GM12892 (cell line): ENCODE measurements at regions not wholly inside any gene's neighbourhood (a gene's known extent, or its start where the extent isn't known, plus 50 kb on each side); places are given as distances from the start of the nearest gene placed in this dataset.

Source experiments
- DNase-seq: peaks from one replicate; pipeline ENCODE4 v3.0.0; 2011; ENCODE audit not compliant: insufficient read length
- FAIRE-seq: peaks from 2 replicates; lab custom pipeline; 2011; peaks lifted over from hg19 to GRCh38; lab: Jason Lieb, UNC
- POLR2A ChIP-seq: IDR thresholded peaks from 2 replicates; pipeline ENCODE4 v1.6.1; 2011; ENCODE audit warnings: low read depth, low read length, control low read depth
- POLR2AphosphoS5 ChIP-seq: IDR thresholded peaks from 2 replicates; pipeline ENCODE4 v1.6.1; 2011; ENCODE audit warnings: low read depth, low read length, control low read depth
- TAF1 ChIP-seq: IDR thresholded peaks from 2 replicates; pipeline ENCODE4 v1.6.1; 2011; ENCODE audit warnings: low read depth, mild to moderate bottlenecking, control low read depth, low read length, borderline replicate concordance

- TF ChIP-seq TAF1 (no peak), POLR2A (no peak), POLR2AphosphoS5 (no peak)
- no peak for FAIRE-seq
- no peak for DNase-seq
These were observed 123.5 kb upstream of the CST7 start for GRCh38 chr20:24825591-24825990.

DNA sequence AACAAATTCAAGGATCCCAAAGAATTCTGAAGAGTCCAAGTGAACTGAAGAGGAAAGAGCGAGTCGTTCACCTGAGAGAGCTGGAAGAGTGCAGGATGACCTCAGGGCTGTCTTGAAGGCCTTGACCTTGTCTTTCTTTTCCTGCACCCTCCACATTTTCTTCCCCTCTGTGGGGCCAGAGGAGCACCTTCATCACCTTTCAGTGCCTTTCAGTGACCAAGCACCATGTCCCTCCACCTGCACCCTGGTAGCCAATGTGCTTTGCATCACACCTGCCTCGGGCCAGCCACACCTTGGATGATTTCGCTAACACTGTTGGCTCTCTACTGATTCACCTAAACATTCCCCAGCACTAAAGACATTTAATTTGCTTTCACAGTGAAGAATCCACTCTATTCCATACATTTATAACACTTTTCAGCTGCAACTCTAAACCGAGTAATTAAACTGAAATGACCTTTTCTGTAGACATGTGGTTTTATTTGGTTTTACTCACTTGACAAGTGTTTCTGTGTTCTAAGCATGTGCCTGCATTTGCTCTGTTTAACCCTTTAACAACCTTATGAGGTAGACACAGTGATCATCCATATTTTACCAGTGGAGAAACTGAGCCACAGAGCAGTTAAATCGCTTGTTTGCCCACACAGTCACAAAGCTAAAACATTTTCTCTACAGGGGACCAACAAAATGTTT is 121.3 kb upstream of the CST7 start:
- no peak for FAIRE-seq
- no peak for DNase-seq
- TF ChIP-seq POLR2A = no peak
- no peak for TF ChIP-seq POLR2AphosphoS5
- TF ChIP-seq TAF1 = no peak

DNA sequence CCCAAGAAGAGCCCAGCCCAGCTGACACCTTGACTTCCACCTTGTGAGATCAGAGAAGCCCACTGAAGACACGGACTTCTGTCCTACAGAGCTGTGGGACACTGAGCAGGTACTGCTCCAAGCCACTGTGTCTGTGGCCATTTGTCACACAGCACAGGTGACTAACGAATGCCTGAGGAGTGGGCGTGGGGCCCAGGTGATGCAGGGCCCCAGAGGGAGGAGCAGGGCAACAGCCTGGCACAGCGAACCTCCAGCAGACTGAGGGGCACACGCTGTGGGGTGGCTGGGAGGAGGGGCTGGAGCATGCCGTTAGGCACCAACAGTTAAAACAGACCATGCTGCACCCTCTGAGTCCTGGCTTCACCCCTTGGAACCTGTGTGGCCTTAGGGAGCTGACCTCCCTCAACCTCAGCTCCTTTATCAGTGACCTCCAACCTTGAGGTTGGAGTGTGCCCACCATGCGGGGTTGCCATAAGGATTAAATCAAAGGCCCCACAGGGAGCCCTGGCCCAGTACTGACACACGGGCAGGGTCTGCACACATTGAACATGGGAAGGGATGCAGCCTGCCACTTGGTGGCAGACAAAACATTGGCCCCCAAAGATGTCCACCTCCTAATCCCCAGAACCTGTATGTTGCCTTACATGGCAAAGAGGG is 119.9 kb upstream of the CST7 start:
- no peak for DNase-seq
- no peak for FAIRE-seq
- TF ChIP-seq POLR2A (no peak), POLR2AphosphoS5 (no peak), TAF1 (no peak)

DNA sequence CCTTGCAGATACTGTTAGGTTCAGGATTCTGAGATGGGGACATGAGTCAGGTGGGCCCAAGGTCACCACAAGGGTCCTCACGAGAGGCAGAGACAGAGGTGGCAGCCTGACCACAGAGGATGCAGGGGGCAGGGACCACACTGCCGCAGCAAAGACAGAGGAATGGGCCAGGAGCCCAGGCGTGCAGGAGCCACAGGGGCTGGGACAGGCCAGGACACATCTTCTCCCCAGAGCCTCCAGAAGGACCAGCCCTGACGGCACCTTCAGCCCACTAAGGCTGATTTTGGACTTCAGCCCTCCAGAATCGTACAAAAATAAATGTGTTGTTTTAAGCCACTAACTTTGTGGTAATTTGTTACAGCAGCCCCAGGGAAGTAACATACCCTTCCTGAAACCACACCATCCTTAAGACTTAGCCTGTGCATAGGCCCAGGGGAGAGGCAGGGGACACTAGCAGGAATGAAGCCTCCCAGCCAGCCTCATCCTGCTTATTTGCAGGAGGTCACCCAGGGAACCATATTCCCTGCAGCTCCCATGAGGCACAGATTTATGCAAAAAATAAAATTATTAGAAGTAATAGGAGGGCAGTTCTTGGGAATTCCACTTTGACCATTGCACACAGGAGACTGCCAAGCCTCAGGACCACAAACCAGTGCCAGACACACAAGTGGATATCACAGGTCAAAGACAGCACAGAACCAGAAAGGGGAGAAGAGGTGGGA is 119.3 kb upstream of the CST7 start:
- no peak for TF ChIP-seq TAF1
- TF ChIP-seq POLR2A = no peak
- TF ChIP-seq POLR2AphosphoS5 = no peak
- DNase-seq (no peak), FAIRE-seq (no peak)

DNA sequence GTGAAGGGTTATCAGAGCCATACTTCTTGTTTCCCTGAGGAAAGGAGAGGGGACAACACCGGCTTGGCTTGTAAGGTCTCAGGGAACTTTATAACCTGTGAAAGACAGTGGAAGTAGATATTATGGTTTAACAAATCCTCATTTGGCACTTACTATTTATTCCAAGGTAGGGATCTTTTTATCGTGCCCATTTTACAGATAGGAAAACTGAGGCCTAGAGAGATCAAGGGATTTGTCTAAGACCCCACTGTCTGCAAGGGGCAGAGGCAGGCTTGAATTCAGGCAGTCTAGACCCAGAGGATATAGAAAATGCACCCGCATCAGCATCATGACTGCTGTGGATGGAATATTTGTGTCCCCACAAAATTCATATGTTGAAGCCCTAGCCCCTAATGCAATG is 118.4 kb upstream of the CST7 start:
- no peak for DNase-seq
- no peak for FAIRE-seq
- TF ChIP-seq POLR2A (no peak), TAF1 (no peak), POLR2AphosphoS5 (no peak)

DNA sequence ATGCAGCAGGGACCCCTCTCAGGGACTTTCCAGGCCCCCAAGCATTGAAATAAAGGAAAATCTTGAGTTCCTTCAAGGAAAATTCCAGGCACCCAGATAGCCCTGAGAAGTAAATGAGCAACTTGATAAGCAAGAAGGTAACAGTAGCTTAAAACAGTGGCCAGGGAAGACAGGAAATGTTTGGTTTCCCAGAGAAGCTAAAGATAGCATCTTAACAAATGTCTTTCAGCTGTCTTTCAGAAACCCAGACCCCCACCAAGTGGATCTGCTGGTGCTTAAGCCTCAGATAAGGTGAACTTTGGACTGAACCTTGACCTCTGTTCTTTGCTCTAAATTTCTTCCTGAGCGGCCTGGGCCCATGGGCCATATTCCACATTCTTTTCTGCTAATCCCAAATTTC is 117.8 kb upstream of the CST7 start:
- DNase-seq = no peak
- no peak for FAIRE-seq
- TF ChIP-seq POLR2A (no peak), TAF1 (no peak), POLR2AphosphoS5 (no peak)

GRCh38 chr20:24832518-24832917 is 116.6 kb upstream of the CST7 start:
- no peak for TF ChIP-seq POLR2AphosphoS5
- no peak for TF ChIP-seq POLR2A
- no peak for TF ChIP-seq TAF1
- FAIRE-seq (no peak), DNase-seq (no peak)

DNA sequence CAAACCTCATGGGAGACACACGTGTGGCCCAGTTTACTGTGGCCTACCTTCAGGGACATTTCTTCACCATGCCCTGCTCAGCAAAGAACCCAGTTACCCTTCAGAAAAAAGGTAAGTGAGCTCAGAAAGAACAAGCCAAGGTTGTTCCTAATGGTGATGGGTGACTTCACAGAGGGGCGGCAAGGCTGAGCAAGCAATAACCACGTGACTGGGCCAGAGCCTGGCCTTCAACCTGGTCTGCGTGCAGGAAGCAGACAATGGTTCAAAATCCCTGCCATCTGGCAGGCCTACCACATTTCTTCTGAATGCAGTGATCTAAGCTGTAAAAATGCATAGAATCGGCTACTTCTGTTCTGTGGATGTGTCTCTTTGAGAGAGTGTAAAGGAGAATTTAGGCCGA is 115.5 kb upstream of the CST7 start:
- no peak for FAIRE-seq
- TF ChIP-seq POLR2AphosphoS5 (no peak), TAF1 (no peak), POLR2A (no peak)
- no peak for DNase-seq

DNA sequence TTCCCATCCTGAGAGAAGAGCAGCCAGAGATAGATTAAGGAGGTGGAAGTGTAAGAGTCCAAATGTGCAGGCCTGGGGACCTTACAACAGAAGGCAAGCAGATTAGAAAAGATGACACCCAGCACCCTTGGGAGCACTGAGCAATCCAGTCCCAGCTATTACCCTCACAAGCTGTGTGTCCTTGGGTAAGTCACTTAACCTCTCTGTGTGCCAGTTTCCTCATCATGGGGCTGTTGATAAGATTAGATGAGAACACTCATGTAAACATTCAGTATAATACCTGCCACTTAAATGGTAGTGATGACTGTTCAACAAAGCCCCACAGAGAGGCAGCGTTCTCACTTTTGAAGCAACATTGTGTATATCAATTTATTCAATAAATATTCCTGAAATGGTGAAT is 114.8 kb upstream of the CST7 start:
- no peak for FAIRE-seq

DNA sequence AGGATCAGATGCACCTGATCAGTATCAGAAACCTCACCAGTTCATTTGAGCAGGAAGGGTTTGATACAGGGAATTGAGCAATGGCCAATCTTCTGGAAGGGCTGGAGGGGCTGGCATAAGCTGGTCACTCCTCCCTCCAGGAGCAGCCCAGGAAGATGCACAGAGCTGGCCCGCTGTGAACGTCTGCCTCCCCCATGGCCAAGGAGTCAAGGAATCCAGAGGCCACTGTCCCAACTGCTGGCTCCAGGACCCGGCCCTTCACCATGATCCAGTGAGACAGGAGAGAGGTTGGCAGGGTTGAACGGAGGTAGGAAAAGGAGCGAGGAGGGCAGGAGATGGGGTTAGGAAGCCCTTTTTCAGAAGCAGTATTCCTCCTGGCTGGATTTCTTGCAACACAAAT is 113.9 kb upstream of the CST7 start:
- TF ChIP-seq POLR2AphosphoS5 (no peak), TAF1 (no peak), POLR2A (no peak)
- FAIRE-seq (no peak), DNase-seq (no peak)

More for the DNA sequence above, 114.8 kb upstream of the CST7 start:
- no peak for DNase-seq
- TF ChIP-seq POLR2A = no peak
- no peak for TF ChIP-seq POLR2AphosphoS5
- no peak for TF ChIP-seq TAF1

- FAIRE-seq = peak; percentile 24
- DNase-seq = no peak
- TF ChIP-seq POLR2A = no peak
- TF ChIP-seq POLR2AphosphoS5 = no peak
- TF ChIP-seq TAF1 = no peak
These were observed 113.0 kb upstream of the CST7 start for GRCh38 chr20:24836041-24836533.
